HL-60/S4 treated with phorbol 12-myristate 13-acetate at 8.2 ng/mL for 4 days and 3 days (cell line): ENCODE measurements at regions not wholly inside any gene's neighbourhood (a gene's known extent, or its start where the extent isn't known, plus 50 kb on each side); places are given as distances from the start of the nearest gene placed in this dataset.
"Not testable (repeated sequence)": the region's sequence is repeated elsewhere in the genome, so short reads cannot be mapped to it uniquely, and the experiment has no call there.

ENCODE experiments used
- in situ Hi-C: fragments of 300-500 bp; cut with MboI; formaldehyde crosslinking; loops from 2 replicates; pipeline ENCODE4 v1.15.0; 2022; ENCODE audit warnings: low sequenced_read_pairs

DNA sequence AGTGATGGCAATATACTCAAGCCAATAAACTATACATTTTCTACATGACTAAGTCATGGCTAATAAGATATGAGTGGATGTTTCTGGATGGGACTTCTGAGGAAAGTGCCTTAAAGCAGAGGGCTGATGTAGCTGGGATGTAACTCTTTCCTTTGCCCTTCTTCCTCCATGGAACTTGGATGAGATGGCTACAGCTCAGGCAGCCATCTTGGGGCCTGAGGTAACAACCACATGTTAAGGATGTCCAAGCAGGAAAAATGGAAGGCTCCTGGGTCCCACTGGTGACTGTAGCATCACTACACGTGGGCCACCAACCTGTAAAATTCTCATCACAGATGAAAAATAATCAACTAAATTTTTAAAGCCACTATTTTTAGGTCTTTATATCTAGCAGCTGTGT, 54.4 kb upstream of the GRIP1 start:
- in situ Hi-C loops, result loop anchor here (25.0 kb wide), 1 partner anchor 96 kb away; no protein-coding TSS in a partner anchor

DNA sequence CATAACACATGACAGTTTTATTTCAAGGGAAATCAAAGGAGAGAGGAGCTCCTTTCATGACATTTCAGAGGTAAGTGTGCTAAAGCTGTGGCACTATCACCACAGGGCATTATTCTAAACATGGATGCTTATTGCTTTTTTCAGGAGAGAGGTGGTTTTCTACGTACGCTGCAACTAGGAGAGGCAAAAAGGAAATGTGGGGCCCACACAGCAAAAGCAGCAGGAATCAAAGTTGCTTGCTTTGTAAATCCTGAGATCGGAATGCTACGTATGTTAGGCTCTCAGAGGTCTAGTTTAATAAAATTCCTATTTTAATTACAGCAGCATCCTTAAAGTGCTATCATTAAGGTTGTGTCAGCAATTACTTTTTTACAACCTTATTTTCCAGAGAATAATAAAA, 55.0 kb upstream of the GRIP1 start:
- in situ Hi-C loops, result loop anchor here (25.0 kb wide), 1 partner anchor 97 kb away; no protein-coding TSS in a partner anchor

DNA sequence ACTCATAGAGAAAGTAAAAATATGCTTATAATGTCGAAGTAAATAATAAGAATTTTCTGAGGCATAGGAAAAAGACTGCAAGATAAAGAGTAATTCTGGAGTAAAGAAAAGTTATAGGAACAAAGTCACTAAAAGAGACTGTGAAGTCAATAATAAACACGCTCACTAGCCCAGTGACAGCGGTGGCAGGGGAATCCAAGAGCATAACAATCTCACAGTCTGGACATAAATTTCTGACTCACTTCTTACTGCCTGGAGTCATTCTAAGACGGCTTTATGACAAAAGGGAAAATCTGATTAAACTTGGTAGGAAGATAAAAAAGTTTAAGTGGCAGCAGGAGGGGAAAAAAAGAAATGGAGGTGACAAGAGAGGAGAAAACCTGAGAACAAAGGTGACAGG, 56.4 kb upstream of the GRIP1 start:
- in situ Hi-C loops, result loop anchor here (25.0 kb wide), 1 partner anchor 98 kb away; no protein-coding TSS in a partner anchor

DNA sequence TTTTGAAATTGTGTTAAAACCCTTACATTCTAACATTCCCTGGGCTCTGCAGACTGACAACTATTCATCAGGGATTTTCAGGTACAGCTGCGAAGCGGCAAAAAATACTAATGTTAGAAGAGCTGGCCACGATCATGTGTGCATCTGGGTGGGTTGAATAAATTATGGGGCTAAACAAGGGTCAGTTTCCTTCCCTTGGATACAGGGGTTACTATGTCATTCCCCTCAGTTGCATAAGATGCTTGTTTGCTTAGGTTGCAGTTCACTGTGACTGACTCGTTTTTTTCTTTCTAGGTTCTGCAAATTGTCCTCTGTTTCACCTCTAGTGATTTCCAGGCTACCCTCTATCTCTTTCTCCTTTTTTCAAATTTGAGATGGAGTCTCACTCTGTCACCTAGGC, 58.1 kb upstream of the GRIP1 start:
- in situ Hi-C loops, result loop anchor here (25.0 kb wide), 1 partner anchor 100 kb away; no protein-coding TSS in a partner anchor

DNA sequence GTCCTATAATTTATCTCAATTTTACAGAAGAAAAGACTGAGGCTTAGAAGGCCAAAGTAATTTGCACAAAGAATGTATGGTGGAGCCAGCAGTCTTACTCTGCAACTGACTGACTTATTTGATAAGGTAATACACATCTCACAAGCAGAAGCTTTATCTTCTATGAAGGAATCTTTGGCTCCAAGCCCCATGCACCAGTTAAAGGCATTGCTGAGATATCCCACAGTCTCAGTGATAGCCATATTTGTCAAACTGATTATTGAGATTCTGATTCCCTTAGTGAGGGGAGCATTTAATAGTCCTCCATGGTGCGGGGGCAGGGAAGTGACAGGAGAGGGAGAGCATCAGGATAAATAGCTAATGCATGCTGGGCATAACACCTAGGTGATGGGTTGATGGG, 60.4 kb upstream of the GRIP1 start:
- in situ Hi-C loops, result loop anchor here (25.0 kb wide), 1 partner anchor 102 kb away; no protein-coding TSS in a partner anchor

DNA sequence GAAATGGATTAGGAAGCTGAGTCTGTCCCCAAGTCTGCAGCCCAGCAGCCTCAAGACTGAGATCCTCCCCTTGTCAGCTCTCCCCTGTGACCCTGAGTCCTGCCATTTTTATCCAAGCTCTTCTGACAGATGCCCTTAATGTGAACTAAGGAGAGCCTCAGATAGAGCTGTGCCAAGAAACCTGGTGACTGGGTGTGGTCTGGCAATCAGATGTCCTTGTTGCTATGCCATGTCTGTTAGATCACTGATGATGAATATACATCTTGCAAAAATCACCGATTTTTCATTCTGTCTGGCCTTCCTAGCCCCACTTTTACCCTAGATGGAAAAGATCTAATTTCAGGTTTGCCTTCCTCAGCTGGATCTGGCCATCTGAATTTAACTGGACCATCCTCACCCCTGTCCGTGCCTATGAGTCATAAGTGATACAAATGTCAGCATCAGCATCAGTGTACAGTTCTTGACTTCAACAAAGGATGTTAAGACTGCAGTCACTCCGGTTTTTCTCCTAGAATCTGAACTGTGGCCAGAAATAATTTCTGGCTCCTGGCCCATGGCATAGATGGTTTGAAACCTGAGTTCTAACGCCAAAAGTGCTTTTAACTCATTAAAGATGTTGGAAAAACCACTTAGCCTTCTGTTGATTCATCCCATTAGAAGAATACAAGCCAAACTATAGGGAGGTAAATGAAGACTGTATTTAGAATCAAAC, 61.2 kb upstream of the GRIP1 start:
- in situ Hi-C loops, result loop anchor here (25.0 kb wide), 1 partner anchor 103 kb away; no protein-coding TSS in a partner anchor

DNA sequence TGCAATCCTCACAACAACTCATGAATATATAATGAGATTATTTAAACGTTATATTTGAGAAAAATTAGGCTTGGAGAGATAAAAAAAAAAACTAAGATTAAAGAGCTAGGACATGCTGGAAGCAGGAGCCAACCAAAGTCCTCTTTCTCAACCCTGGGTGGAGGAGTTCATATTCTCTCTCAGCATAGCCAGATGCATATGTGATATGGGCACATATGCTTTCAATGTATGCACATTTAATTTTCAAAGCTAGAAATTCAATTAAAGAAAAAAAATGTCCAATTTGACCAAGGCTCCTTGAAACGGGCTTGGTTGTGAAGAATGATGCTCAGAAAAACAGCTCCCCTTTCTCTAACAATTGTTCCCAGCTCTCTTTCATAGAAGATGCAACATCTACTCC, 61.9 kb upstream of the GRIP1 start:
- in situ Hi-C loops, result loop anchor here (25.0 kb wide), 1 partner anchor 103 kb away; no protein-coding TSS in a partner anchor

DNA sequence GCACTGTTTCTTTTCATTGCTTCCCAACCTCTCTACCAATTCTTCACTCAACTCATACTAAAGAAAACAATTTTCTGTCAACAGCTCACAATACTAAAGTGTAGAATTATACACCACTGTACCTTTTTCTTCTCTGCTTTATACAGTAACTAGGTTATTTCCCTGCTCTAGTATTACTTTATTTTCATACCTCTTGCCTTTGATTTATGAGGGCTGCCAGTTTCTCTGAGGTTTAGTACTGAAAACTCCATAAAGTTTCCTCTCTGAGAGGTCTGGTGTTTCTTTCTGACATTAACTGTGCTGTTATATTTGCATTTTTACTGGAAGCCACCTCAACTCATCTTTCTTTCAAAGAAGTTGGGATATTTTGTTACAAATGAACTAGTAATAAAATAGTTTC, 63.0 kb upstream of the GRIP1 start:
- in situ Hi-C loops, result loop anchor here (25.0 kb wide), 1 partner anchor 105 kb away; no protein-coding TSS in a partner anchor

DNA sequence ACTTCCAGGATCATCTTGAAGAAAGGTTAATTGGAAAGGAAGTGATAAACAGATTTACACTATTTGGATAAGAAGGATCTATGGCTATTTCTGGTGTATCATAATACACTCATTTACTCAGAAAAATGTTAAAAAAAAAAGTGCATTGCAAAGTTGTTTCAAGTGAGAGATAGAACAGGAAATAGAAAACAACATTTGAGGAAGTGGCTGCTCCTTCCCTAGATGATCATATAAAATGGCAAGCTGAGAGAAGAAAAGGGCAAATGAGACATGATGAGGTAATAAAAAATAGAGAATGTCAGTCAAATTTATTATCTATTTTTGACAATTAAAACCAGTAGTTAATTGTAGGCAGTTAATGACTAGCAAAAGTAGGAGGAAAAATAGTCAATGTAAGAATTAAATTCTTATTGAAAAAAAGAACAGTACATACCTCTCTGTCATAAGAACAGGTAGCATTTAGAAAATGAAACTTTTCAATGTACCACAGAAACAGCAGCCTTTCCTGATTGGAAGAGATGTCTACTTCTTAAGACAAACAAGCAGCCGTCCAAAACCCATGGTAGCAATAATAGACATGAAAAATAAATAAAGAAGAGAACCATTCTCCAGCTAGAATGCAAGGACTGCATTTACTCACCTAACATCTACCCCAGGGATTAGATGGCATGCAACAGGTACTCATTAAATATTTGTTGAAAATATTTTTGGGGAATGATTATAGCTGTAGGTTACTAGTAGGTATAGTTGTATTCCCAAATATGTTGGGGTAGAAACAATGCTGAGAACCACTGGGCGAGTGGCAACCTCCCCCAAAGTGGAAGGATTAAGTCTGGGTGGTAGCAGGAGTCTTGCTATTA, 63.9 kb upstream of the GRIP1 start:
- in situ Hi-C loops, result loop anchor here (25.0 kb wide), 1 partner anchor 105 kb away; no protein-coding TSS in a partner anchor

DNA sequence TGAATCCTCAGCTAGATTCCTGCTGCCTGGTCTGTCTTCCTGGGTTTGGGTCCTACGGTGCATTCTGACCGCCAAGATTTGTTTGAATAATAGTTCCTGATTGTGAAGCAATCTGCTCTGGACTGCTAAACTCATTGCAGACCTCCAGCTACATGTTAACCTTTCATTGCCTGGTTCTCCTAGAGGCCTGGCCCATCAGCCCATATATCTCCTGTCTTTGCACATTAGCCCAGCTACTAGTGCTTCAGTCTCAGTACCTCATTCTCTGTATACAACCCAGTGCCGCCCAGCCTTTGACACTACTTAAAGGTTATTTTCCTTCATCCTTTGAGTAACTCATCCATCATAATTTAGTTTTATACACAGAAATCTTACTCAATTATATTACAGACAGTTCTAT, 65.6 kb upstream of the GRIP1 start:
- in situ Hi-C loops, result loop anchor here (25.0 kb wide), 1 partner anchor 107 kb away; no protein-coding TSS in a partner anchor

DNA sequence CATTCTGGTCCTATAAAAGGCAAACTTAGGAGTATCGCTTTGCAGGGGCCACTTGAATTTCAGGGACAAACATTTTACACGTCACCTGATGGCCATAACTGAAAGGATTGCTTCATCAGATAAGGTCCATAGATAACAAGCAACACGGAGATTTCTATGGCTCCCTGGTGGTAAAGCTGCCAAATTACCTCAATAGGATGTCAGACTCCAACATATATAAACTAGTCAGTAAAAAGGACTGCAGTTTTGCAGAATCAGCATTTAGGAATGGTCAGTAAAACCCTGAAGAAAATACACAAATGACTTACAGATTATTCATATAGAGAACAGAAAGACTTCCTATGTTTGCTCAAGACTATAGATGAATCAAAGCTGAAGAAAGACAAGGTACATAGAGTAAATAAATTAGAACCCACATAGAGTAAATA, 66.1 kb upstream of the GRIP1 start:
- in situ Hi-C loops, result loop anchor here (25.0 kb wide), 1 partner anchor 108 kb away; no protein-coding TSS in a partner anchor

DNA sequence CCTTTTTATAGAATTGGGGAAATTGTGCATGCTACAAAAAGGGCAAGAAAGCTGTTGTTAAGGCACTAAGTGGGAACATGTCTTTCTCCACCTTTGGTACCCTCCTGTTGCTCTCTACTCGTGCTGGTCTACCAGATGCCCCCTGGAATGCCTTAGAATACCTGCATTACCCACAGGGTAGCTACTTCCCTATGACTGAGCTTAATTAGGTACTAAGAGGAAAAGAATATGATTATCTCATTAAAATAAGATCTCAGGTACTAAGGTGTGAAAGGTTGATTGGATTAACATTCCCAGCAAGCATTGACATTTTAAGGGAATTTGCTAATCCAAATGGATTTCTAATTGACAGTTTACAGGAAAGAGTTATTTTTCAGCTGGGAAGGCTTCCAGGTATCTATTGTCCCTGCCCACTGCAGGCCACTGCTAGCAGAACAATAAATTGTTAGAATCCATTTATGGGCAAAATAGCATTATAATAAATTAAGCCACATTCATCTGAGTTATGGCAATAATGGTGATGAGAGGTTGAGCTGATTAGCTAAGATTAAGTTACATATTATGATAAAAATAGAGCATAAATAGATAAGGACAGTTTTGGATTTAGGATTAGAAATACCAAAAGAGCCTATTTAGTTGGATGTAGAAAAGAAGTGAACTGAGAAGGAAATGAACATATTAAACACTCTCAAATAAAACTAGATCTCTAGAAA, 67.8 kb upstream of the GRIP1 start:
- in situ Hi-C loops, result loop anchor here (25.0 kb wide), 1 partner anchor 109 kb away; no protein-coding TSS in a partner anchor

DNA sequence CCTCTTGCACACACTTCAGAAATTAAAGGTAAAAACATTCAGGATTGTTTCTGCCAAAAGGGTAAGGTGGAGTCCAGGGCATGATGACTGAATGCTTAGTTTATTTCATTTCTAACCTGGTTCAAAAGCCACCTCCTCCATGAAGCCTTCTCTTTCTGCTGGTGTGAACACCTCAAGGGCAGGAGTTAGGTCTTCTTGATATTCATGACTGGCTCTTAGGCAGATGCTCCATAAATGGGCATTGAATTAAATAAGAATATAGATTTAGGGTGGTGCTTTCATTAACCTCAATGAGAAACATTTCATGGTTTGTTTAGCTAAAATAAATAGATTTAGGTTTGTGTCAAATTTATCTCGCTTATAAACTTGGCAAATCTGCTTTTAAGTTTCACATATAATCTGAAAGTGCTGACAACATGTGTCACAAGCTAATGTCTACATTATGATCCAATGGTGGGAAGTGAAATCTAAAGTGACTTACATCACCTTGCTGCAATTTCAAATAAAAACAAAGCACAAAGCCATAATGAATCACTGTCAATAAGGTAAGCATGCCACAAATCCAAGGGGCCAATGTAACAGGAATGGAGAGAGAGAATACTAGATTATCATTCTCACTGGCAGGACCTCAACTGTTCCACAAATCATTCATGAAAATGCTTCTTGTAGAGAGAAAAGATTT, 72.7 kb upstream of the GRIP1 start:
- in situ Hi-C loops, result no loop called here

DNA sequence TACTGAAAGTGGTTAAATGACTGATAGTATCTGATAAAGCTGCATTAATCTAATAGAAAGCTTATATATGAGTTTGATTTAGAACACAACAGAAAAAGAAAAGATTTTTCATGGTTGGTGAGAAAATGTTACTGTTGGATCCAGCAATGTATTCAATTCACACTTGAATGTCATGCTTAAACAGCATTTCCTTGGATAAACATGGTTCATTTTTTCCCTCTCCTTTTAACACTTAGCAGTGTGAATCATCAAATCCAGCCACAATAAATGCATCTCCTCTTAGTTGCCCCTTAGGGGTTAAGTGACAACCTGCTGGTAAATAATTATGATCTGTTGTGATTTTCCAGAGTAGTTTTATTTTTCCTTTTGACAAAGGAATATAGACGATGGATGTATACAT, 74.9 kb upstream of the GRIP1 start:
- in situ Hi-C loops, result no loop called here

DNA sequence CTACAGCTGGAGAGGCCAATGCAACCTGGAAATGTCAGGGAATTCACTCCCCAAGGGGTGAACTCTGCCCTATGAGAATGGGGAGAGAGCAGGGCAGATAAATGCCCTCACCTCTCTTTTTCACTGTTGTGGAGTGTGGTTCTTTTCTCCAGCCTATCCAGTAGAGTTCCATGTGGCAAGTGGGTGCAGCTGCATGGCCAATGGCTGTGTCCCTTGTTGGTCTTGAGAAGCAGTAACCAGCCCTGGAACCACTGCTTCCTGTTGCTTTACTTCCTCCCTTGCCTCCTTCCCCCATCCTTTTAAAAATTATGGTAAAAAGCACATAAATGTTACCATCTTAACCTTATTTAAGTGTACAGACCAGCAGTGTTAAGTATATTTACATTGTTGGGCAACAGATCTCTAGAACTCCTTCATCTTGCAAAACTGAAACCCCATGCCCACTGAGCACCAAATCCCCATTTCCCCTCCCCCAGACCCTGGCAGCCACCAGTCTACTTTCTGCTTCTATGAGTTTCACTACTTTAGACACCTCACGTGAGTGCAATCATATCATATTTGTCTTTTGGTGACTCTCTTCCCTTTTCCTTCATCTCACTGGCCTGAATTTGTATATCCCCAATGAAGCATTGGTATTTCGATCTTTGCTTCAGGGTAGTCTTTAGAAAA, 77.0 kb upstream of the GRIP1 start:
- in situ Hi-C loops, result no loop called here

DNA sequence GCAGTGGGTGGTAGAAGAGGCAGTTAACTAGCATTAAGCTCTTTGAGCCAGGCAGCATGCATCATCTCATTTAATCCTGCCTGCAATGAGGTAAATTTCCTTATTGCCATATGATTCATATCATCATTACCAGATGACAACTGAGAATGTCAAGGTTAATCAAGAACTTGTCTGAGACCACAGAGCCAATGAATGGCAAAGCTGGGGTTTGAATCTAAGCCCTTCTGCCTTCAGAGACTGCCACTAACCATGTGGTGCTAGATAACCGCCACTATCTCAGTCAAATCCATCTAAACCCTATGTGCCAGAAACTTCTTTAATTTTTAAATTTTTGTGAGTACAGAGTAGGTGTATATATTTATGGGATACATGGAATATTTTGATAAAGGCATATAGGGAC, 77.8 kb upstream of the GRIP1 start:
- in situ Hi-C loops, result no loop called here

DNA sequence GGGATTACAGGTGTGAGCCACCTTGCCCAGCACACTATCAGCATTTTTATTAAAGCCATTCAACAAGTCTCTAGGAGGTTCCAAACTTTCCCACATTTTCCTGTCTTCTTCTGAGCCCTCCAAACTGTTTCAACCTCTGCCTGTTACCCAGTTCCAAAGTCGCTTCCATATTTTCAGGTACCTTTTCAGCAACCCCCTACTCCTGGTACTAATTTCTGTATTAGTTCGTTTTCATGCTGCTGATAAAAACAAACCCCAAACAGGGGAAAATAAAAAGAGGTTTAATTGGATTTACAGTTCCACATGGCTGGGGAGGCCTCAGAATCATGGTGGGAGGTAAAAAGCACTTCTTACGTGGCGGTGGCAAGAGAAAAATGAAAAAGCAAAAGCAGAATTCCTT, 81.2 kb upstream of the GRIP1 start:
- in situ Hi-C loops, result not testable (repeated sequence)

DNA sequence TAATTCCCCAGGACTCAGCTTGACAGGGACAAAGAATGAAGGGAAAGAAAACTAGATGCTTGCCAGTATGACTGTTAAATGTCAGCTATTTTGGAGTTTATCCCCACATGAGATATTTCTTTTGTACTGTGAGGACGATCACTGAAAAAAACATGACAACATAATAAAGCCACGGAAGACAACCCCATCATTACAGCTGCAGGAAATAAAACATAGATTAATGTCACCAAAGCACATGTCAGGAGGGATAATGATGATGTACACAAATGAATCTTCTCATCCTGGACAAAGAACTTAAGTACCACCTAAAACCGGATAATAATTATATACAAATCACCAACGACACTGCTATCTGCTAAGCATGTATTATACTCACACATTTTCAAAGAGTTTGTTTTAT, 84.6 kb upstream of the GRIP1 start:
- in situ Hi-C loops, result no loop called here

DNA sequence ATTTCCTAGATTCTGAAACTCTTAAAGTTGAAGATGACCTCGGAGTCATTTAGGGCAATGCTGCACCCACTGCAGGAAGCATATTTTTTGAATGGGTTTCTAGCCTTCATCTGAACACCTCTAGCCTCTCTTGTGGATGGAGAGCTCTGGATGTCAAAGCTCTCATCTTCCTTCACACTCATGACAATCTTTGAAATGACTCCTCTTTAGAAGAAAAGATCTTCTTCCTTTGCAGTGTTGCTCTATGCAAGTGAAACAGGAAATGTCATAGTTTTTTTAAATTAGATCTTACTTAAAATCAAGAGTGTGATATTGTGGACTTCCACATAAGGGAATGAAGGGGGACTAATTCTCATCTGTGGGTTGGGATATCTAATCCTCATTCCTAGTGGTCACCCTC, 86.3 kb upstream of the GRIP1 start:
- in situ Hi-C loops, result no loop called here

DNA sequence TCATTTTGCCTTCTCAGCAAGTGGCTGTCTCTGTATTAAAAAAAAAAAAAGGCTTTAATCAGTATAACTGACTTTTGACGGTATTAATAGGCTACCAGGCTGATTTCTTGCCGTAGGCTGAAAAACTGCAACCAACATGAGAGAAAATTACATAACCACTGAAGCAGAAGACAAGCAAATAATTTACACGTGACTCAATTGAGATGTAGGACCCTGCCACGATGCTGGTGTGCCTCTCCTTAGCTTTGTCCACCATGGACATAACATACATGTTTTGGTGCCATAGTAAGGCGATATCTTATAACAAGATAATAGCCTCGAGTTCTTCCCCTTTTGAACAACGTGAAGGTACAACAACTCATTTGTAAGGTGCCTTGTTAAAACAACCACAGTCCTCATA, 88.7 kb upstream of the GRIP1 start:
- in situ Hi-C loops, result no loop called here
